Urothelium cell line (cell line): ENCODE measurements at regions not wholly inside any gene's neighbourhood (a gene's known extent, or its start where the extent isn't known, plus 50 kb on each side); places are given as distances from the start of the nearest gene placed in this dataset.
"Not testable (repeated sequence)": the region's sequence is repeated elsewhere in the genome, so short reads cannot be mapped to it uniquely, and the experiment has no call there.

Source experiments
- DNase-seq: peaks from one replicate; pipeline ENCODE4 v3.0.0; 2011; ENCODE audit warnings: low spot score, mixed read lengths
- FAIRE-seq: peaks from 2 replicates; lab custom pipeline; 2011; peaks lifted over from hg19 to GRCh38; lab: Jason Lieb, UNC

DNA sequence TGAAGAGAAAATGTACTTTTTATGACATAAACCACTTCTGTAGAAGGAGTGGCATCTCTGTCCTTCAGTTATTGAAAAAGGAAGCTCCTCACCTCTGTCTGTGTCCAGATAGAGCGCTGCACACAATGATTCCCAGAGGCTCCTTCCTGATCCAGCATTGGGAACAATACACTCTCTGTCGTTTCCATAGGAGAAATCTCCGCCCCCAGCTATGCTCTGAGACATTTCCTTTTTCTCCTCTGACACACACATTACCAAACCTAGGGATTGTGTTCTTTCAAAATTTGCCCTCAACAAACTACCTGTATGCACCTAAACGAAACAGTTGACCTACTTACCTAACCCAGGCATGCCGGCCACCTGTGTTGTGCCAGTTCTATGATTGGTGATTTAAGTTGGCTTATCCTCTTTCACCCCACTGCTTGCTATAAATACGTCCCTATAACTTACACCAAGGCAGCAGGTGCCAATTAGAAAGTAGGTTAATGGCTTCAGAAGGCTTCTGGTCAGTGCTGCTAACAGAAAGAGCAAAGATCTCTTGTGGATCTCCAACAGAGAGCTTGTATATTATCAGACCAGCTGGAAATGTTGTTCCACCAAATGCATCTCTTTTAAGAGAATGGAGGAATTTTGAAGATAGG, 140.1 kb upstream of the JCAD start:
- DNase-seq (no peak), FAIRE-seq (no peak)

DNA sequence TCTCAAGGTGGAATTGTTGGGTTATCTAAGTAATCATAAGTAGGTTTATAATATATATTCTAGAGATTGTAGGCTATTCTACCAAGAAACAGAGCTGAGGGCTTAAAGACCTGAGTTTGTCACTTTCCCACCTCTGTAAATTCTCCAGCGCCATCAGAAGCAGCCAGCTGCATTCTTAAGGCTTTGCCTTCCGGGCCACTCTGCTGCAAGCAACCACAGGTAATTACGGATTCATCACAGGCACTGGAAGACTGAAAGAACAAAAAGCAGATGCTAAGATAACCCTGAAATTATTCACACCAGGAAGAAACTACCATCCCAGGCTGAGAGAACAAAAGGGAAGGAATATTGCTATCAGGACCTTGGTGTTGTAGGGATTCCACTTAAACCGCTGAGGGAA, 137.8 kb upstream of the JCAD start:
- FAIRE-seq (no peak), DNase-seq (no peak)

DNA sequence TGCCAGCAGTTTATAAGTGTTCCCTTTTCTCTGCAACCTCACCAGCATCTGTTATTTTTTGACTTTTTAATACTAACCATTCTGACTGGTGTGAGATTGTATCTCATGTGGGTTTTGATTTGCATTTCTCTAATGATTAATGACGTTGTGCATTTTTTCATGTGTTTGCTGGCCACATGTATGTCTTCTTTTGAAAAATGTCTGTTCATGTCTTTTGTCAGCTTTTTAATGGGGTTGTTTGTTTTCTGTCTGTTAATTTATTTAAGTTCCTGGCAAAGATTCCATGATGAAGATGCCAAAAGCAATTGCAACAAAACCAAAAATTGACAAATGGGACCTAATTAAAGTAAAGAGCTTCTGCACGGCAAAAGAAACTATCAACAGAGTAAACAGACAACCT, 137.2 kb upstream of the JCAD start:
- FAIRE-seq, DNase-seq: not testable (repeated sequence)

DNA sequence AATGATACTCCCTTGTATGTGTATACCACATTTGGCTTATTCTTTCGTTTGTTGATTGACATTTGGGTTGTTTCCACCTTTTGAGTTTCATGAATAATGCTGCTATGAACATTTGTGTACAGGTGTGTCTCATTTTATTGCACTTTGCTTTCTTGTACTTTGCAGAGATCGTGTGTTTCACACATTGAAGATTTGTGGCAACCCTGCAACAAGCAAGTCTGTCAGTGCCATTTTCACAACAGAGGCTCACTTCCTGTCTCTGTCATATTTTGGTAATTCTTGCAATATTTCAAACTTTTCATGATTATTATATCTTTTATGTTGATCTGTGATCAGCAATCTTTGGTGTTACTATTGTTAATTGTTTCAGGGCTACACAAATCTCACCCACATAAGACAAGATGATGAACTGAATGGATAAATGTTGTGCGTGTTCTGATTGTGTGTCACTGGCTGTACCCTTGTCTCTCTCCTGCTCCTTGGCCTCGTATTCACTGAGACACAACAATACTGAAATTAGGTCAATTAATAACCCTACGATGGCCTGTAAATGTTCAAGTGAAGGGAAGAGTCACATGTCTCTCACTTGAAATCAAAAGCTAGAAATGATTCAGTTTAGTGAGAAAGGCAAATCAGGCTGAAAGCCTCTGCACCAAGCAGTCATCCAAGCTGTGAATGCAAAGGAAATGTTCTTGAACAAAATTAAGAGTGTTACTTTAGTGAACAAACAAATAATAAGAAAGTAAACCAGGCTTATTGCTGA, 133.6 kb upstream of the JCAD start:
- peak; percentile 87 for FAIRE-seq

DNA sequence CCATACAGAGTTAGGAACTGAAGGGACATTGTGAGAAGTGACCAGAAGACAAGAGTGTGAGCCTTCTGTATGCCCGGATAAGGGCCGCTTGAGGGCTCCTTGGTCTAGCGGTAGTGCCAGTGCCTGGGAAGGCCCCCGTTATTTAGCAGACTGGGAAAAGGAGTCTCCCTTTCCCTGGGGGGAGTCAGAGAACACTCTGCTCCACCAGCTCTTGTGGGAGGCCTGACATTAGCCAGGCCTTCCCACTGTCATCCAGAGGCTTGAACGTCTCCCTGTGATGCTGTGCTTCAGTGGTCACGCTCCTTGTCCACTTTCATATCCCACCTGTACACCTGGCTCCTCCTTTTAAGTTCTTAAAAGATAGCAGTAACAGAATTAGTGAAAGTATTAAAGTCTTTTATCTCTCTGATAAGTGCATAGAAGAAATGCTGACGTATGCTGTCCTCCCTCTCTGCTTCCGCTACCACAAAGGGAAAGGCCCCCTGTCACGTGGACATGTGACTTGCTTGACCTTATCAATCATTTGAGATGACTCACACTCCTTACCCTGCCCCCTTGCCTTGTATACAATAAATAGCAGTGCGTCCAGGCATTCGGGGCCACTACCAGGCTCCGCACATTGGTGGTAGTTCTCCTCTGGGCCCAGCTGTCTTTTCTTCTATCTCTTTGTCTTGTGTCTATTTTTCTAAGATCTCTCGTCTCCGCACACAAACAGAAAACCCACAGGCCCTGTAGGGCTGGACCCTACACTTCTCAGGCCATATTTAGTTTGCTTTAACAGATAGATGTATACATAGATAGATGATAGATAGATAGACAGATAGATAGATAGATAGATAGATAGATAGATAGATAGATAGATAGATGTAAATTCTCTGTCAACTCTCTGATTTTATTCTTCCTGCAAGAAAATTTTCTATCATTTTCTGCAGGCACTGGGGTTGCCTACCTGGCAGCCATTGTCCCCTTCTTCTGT, 131.5 kb upstream of the JCAD start:
- no peak for DNase-seq
- FAIRE-seq, result no peak

More for the DNA sequence above, 133.6 kb upstream of the JCAD start:
- DNase-seq, result no peak

DNA sequence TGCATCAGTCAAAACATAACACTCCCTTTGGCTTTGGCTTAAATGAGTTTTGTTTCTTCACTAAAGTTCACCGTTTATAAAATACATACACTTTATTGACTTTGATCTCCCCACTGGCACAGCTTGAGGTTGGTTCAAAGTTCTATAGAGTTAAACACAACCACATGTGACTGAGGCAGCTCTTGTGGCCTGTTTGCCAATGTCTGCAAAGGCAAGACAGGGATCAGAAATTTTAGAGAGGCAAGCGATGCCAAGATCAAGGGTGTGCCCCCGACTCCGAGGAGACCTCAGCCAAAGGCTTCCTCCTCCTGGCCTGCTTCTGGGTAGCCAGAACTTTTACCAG, 129.8 kb upstream of the JCAD start:
- FAIRE-seq, result no peak
- DNase-seq, result no peak

- FAIRE-seq (no peak), DNase-seq (no peak)
These were observed 129.3 kb upstream of the JCAD start for GRCh38 chr10:30188556-30189237.

GRCh38 chr10:30188101-30188500, 128.7 kb upstream of the JCAD start:
- FAIRE-seq, result no peak

GRCh38 chr10:30187010-30187409, 127.6 kb upstream of the JCAD start:
- no peak for FAIRE-seq
- DNase-seq, result no peak

More at GRCh38 chr10:30188101-30188500, 128.7 kb upstream of the JCAD start:
- DNase-seq, result no peak

DNA sequence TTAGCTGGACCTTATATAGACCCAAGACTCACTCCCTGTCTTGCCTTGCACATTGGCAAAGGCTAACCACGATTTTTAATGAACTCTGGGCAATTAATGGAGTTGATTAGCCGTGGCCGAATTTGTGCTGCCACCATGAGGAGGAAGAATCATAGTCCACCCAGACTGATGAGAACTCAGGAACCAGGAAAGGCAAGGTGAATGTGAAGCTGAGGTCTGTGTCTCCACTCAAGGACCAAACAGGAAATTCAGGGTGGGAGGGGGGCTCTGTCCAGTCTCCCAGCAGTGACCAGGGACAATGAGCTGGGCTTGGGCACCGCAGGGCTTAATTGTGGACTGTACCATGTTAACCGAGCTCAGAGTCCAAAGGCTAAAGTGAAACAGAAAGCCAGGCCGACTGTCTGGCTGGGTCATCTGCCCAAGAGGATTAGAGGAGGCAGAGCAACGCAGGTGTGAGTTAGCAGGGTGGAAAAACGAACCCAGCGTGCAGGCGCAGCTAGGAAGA, 127.0 kb upstream of the JCAD start:
- peak; percentile 37 for DNase-seq
- peak; percentile 81 for FAIRE-seq

DNA sequence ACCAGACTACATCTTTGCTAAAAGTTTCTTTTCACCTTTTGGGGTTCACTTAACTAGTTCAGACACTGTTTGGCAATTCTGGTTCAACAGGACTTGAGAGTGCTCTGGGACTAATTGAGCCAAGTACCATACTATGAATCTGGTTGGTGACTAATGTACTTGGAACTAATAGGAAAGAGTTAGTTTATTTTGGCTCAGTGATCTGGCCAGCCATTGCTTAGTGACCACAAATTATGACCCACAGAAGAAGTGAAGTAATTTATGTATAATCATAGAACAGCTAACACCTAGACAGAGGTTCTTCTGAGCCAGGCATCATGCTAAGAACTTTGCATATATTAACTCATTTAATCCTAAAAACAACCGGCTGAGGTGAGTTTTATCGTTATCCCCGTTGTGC, 126.5 kb upstream of the JCAD start:
- DNase-seq, result peak; percentile 63
- no peak for FAIRE-seq

DNA sequence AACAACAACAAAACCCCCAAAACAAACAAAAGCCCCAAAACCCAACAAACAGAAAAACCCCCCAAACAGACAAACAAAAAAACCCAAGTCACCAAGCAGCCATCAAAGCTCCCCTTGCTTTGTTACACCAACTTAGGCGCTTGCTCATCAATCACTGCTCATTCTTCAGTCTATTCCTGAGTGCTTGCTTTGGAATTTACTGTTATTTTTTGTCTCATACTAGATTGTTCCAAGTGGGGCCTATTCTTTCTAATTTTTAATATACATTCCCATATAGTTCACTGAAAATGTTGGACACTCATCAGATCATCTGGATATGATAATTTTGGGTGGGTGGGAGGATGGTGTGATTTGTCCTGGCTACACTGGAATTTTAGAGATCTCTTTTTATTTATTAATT, 126.0 kb upstream of the JCAD start:
- FAIRE-seq (no peak), DNase-seq (no peak)

GRCh38 chr10:30184397-30185033, 125.1 kb upstream of the JCAD start:
- DNase-seq (no peak), FAIRE-seq (no peak)

DNA sequence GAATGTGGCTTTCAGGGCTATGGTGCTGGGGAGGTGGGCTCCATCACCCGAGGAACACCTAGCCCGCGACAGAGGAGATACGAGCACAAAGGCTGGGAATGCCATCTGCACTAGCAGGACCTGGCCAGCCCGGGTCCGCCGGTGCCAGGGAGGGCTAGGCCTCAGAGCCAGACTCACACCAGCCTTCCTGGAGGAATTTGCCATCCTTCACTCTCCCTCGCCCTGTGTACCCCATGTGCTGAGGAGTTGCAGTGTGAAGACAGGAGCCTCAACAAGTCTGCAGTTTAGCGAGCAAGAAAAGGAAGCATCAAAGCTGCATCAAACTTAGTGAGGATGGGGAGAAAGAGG, 123.6 kb upstream of the JCAD start:
- FAIRE-seq, result peak; percentile 20
- DNase-seq, result no peak

DNA sequence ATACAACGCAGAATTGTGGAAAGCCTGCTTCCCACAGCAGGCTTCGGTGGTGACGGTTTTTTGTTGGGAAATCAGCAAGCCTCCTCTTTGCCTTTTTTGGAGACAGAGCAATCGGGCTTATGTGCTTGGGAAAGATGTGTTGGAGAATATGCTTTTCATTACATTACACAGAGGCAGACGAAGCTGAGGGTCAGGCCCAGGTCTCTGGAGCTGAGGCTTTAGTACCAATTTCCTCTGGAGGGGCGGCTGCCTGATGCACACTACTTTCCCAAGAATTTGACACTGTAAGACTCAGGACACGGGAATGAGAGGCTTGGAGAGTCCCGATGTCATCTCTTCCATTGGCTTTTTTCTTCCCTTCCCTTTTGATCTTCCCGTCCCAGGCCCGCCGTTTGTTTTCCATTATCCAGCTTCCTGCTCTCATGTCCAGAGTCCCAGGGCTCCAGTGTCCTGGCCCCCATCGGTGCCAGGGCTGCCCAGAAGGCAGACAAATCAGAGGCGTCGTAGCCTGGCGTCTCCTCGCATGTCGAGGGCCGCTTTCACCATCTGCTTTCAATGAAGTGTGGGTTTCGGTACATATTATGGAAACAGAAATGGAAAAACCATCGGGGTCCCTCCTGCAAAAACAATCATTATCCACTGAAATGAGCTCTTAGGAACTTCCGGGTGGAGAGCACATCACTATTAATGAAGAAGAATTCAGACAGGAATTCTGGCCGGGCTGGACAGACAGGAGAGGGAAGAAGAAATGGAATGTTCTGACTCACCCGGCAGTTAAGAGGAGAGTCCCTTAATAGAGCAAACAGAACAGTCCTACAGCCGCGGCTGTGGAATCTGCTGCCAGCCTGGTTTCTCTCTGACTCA, 123.0 kb upstream of the JCAD start:
- DNase-seq, result peak; percentile 91

GRCh38 chr10:30178356-30178964, 119.1 kb upstream of the JCAD start:
- no peak for FAIRE-seq
- DNase-seq, result no peak

More for the DNA sequence above, 123.0 kb upstream of the JCAD start:
- no peak for FAIRE-seq

GRCh38 chr10:30176776-30177533, 117.6 kb upstream of the JCAD start:
- FAIRE-seq (peak; percentile 55), DNase-seq (no peak)

DNA sequence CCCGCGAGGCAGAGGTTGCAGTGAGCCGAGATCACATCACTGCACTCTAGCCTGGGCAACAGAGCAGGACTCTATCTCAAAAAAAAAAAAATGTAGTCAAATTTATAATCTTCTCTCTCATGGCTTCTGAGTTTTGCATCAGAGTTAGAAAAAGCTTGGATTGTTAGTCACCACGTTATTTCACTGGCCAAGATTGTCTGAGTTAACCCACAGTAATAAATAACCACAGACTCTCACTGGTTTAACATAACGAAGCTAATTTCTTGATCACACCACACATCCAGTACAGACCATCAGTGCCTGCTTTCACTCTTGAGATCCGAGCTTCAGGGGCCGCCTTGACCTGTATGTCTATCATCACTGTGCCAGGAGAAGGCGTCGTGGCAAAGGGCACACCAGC, 116.8 kb upstream of the JCAD start:
- FAIRE-seq, result no peak
- no peak for DNase-seq
